ENCODE measurements at regions not wholly inside any gene's neighbourhood (a gene's known extent, or its start where the extent isn't known, plus 50 kb on each side); places are given as distances from the start of the nearest gene placed in this dataset.
A peak's percentile ranks its signal among the peaks of the same experiment; 100 is the strongest.

DNA sequence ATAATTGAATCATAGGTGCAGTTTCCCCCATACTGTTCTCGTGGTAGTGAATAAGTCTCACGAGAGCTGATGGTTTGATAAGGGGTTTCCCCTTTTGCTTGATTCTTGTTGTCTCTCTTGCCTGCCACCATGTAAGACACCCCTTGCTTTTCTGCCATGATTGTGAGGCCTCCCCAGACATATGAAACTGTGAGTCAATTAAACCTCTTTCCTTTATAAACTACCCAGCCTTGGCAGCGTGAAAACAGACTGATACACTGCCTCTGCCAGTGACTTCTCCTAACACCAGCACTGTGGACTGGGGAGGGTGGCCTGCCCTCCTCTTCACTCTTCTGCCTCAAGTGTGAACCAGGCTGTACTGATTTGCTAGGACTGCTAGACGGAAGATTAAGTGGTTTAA lies 108.6 kb downstream of the RAB11FIP2 start:
- Histone ChIP-seq H3K36me3 (ENCODE audit: insufficient read depth, low read length) (no peaks in the 10 kb centered on the region), H3K27me3 (ENCODE audit: control insufficient read depth, insufficient read depth, low read length) (peaks cover 10% of the 10 kb centered on the region)

DNA sequence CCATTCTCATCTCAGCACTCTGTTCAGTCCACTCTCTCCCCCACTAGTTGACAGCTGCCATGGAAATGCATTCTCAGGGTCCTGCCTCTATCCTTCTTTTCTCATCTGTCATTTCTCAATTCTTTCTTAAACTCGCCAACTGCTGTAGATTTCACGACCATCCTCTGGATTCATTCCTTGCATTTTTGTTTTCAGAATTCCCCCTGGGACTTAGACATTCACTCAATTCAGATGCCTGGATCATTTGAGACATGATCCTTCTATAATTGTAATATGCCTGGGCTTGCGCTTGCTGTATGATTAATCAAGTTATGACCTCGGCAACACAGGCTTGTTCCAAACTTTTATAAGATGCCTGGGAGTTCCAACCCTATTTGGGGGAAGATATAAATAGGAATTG lies 104.5 kb downstream of the RAB11FIP2 start:
- H3K27me3 ChIP-seq (ENCODE audit: control insufficient read depth, insufficient read depth, low read length) = peaks cover 10% of the 10 kb centered on the region
- no peaks in the 10 kb centered on the region for H3K36me3 ChIP-seq (ENCODE audit: insufficient read depth, low read length)
- H3K4me2 ChIP-seq (ENCODE audit: low read length) = no peak overlapping the region

More for the DNA sequence above, 108.6 kb downstream of the RAB11FIP2 start:
- Histone ChIP-seq H3K9ac (ENCODE audit: low read depth, low read length) (no peak overlapping the region), H3K4me3 (ENCODE audit: low read length) (no peak overlapping the region), H3K9me3 (replicated peaks; ENCODE audit: low read length) (no peaks in the 10 kb centered on the region), H3K4me2 (ENCODE audit: low read length) (no peak overlapping the region), H3K4me1 (ENCODE audit: control insufficient read depth, insufficient read depth, low read length) (peaks cover 13% of the 10 kb centered on the region)

DNA sequence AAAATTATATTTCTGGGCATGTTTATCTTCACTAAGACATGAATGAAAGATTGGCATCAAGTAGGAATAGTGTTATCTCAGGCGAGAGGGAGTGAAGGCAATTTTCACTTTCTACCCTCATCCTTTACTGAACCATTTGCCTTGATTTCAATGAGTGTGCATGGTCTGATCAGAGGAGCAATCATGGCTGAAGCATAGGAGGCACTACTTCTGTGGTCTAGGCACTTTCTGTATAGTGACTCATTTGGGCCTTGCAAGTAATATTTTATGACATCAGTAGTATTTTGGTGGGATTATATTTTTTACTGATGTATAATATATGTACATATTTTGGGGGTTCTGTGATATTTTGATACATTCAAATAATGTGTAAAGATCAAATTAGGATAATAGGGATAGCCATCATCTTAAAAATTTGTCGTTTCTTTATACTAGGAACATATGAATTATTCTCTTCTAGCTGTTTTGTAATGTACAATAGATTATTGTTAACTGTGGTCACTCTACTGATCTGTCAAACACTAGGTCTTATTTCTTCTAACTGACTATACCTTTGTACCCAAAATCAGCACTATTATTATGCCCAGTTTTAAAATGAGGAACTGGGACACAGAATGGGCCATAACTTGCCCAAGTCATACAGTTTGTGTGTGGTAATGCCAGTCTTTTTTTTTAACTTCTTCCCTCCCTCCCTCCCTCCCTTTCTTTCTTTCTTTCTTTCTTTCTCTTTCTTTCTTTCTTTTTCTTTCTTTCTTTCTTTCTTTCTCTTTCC lies 101.9 kb downstream of the RAB11FIP2 start:
- H3K4me3 ChIP-seq (ENCODE audit: low read length) = no peak overlapping the region
- no peaks in the 10 kb centered on the region for H3K9me3 ChIP-seq (replicated peaks; ENCODE audit: low read length)
- H3K4me2 ChIP-seq (ENCODE audit: low read length) = no peak overlapping the region
- H3K4me1 ChIP-seq (ENCODE audit: control insufficient read depth, insufficient read depth, low read length) = peaks cover 6% of the 10 kb centered on the region
- H3K27me3 ChIP-seq (ENCODE audit: control insufficient read depth, insufficient read depth, low read length) = peaks cover 10% of the 10 kb centered on the region
- no peak overlapping the region for H3K9ac ChIP-seq (ENCODE audit: low read depth, low read length)
- H3K36me3 ChIP-seq (ENCODE audit: insufficient read depth, low read length) = no peaks in the 10 kb centered on the region

More for the DNA sequence above, 104.5 kb downstream of the RAB11FIP2 start:
- Histone ChIP-seq H3K4me1 (ENCODE audit: control insufficient read depth, insufficient read depth, low read length) (peaks cover 6% of the 10 kb centered on the region), H3K9ac (ENCODE audit: low read depth, low read length) (no peak overlapping the region), H3K4me3 (ENCODE audit: low read length) (no peak overlapping the region), H3K9me3 (replicated peaks; ENCODE audit: low read length) (no peaks in the 10 kb centered on the region)

GRCh38 chr10:117945651-117946050 lies 101.1 kb downstream of the RAB11FIP2 start:
- no peak overlapping the region for H3K4me2 ChIP-seq (ENCODE audit: low read length)
- H3K4me3 ChIP-seq (ENCODE audit: low read length) = no peak overlapping the region
- no peaks in the 10 kb centered on the region for H3K9me3 ChIP-seq (replicated peaks; ENCODE audit: low read length)
- H3K4me1 ChIP-seq (ENCODE audit: control insufficient read depth, insufficient read depth, low read length) = peaks cover 6% of the 10 kb centered on the region
- no peaks in the 10 kb centered on the region for H3K36me3 ChIP-seq (ENCODE audit: insufficient read depth, low read length)
- peaks cover 10% of the 10 kb centered on the region for H3K27me3 ChIP-seq (ENCODE audit: control insufficient read depth, insufficient read depth, low read length)
- H3K9ac ChIP-seq (ENCODE audit: low read depth, low read length) = no peak overlapping the region

- no peaks in the 10 kb centered on the region for H3K9me3 ChIP-seq (replicated peaks; ENCODE audit: low read length)
- H3K36me3 ChIP-seq (ENCODE audit: insufficient read depth, low read length) = no peaks in the 10 kb centered on the region
- no peak overlapping the region for H3K4me3 ChIP-seq (ENCODE audit: low read length)
- peaks cover 5% of the 10 kb centered on the region for H3K27me3 ChIP-seq (ENCODE audit: control insufficient read depth, insufficient read depth, low read length)
- H3K9ac ChIP-seq (ENCODE audit: low read depth, low read length) = no peak overlapping the region
- H3K4me2 ChIP-seq (ENCODE audit: low read length) = peak overlapping the region; percentile 10
- peaks cover 6% of the 10 kb centered on the region for H3K4me1 ChIP-seq (ENCODE audit: control insufficient read depth, insufficient read depth, low read length)
These were observed 100.1 kb downstream of the RAB11FIP2 start for GRCh38 chr10:117946525-117947070.

- Histone ChIP-seq H3K9me3 (replicated peaks; ENCODE audit: low read length) (no peaks in the 10 kb centered on the region), H3K9ac (ENCODE audit: low read depth, low read length) (no peak overlapping the region), H3K4me3 (ENCODE audit: low read length) (no peak overlapping the region), H3K36me3 (ENCODE audit: insufficient read depth, low read length) (no peaks in the 10 kb centered on the region), H3K4me1 (ENCODE audit: control insufficient read depth, insufficient read depth, low read length) (peaks cover 6% of the 10 kb centered on the region), H3K4me2 (ENCODE audit: low read length) (no peak overlapping the region), H3K27me3 (ENCODE audit: control insufficient read depth, insufficient read depth, low read length) (peaks cover 2% of the 10 kb centered on the region)
These were observed 98.2 kb downstream of the RAB11FIP2 start for GRCh38 chr10:117948493-117948892.

DNA sequence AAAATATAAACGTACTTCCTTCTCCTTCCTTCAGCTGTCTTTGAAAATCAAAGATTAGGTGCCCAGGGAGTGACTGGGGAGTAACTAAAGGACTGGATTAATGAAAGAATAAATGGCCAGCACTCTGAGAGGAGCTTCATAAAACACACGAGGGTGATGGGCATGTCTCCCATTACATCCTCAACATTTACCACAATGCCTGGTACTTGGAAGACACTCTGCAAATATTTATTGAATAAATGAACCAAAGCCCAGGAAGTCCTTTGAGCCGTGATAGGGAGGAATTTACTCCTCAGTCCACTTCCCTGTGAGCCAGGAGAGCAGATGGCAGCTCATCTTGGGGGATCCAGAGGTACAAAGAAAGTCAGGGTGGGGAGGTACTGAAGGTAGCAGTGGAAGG lies 96.3 kb downstream of the RAB11FIP2 start:
- Histone ChIP-seq H3K9me3 (replicated peaks; ENCODE audit: low read length) (no peaks in the 10 kb centered on the region), H3K4me2 (ENCODE audit: low read length) (no peak overlapping the region), H3K27me3 (ENCODE audit: control insufficient read depth, insufficient read depth, low read length) (peaks cover 2% of the 10 kb centered on the region), H3K36me3 (ENCODE audit: insufficient read depth, low read length) (no peaks in the 10 kb centered on the region), H3K9ac (ENCODE audit: low read depth, low read length) (no peak overlapping the region), H3K4me1 (ENCODE audit: control insufficient read depth, insufficient read depth, low read length) (peaks cover 6% of the 10 kb centered on the region), H3K4me3 (ENCODE audit: low read length) (no peak overlapping the region)
